HG02763 (cell line): ENCODE measurements at regions not wholly inside any gene's neighbourhood (a gene's known extent, or its start where the extent isn't known, plus 50 kb on each side); places are given as distances from the start of the nearest gene placed in this dataset.
"Not testable (repeated sequence)": the region's sequence is repeated elsewhere in the genome, so short reads cannot be mapped to it uniquely, and the experiment has no call there.

Source experiments
- ATAC-seq: cut with Tn5 transposase; IDR thresholded peaks from one replicate; pipeline ENCODE4 v1.9.1; 2021; ENCODE audit warnings: mild to moderate bottlenecking, moderate library complexity; ENCODE audit not compliant: unreplicated experiment

- not testable (repeated sequence) for ATAC-seq
These were observed 125.6 kb downstream of the ZNF281 start for GRCh38 chr1:200284236-200284635.

DNA sequence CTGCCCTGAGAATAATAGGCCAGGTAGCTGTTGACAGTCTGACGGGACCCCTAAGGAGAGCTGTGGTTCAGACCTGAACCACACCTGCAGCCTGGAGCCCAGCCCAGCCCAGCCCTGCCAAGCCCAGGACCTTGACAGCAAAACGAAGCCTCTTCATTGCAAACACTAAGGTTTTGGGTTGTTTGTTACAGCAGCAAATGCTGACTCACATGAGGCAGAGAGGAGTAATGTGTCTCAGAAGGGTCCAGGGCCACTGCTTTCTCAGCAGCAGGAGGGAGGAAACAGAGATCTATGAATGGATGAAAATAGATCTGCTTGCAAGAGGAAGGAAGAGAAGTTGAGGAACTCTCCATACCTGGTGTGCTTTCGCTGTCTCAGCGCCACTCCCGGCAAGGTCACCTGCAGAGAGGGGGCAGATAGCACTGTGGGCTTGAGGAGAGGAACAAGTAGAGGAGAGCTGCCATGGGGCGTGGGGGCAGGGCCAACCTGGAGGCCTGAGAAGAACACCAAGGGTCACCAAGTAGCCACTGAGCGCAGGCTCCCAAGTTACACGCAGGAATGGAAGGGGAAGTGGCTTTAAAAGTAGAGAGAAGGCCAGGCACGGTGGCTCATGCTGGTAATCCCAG lies 127.2 kb downstream of the ZNF281 start:
- no peak for ATAC-seq

GRCh38 chr1:200281201-200281835 lies 128.5 kb downstream of the ZNF281 start:
- no peak for ATAC-seq

GRCh38 chr1:200279810-200280411 lies 129.9 kb downstream of the ZNF281 start:
- no peak for ATAC-seq

DNA sequence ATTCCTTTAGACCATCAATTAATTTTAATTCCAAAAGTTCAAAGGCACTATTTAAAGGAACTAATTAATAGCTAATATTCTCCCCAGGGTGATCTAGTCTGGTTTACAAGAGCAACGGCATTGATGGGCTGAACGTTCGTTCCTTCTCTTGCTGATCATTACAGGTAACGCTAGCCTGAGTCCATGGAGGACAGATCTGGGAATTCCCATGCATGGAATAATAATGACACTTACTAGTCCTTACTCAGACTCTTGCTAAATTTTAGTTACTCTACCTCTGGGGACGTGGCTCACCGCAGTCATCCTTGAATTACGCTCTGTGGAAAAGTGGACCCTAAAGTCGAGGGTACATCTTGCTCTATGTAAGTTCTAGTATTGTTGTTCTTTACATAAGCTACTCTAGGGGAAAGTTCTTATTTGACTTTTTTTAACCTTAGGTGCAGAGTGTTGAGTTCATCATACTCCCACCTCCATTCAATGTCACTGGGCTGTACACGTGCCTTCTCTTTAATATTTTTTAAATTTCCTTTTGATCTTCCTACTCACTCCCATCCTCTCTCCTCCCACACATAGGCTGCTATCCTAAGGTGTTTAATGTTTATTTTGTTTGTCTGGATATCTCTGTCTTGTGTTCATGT lies 133.9 kb downstream of the ZNF281 start:
- no peak for ATAC-seq

DNA sequence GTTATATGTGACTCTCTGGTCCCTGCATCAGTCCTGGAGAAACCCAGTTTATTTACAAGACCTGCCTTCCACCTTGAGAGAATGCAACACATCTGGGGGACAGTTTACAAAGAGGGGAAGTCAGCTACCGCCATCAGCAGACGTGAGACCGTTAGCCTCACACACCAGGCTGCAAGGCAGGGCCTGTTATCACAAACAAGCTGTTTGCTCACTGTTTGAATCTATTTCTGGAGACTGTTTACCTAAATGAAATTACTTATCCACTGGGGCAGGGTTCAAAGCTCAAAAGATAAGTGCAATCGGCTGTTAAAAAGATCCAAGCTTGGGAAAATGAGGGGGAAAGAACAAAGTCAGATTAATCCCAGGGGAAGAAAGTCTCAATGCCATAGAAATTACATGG lies 134.4 kb downstream of the ZNF281 start:
- no peak for ATAC-seq

DNA sequence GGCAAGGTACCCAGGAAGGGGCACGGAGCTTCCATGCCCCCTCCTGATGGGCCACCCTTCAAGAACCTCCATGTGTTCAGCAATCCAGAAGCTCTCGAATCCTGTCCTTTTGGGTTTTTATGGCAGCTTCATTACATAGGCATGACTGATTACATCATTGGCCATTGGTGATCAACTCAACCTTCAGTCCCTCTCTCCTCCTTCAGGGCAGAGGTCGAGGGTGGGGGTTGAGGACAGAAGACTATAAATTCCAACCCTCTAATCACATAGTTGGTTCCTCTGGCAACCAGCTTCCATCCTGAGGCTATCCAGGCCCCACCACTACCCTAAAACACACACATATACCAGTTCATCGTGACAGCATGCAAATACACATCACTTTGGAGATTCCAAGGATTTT lies 135.7 kb downstream of the ZNF281 start:
- no peak for ATAC-seq

DNA sequence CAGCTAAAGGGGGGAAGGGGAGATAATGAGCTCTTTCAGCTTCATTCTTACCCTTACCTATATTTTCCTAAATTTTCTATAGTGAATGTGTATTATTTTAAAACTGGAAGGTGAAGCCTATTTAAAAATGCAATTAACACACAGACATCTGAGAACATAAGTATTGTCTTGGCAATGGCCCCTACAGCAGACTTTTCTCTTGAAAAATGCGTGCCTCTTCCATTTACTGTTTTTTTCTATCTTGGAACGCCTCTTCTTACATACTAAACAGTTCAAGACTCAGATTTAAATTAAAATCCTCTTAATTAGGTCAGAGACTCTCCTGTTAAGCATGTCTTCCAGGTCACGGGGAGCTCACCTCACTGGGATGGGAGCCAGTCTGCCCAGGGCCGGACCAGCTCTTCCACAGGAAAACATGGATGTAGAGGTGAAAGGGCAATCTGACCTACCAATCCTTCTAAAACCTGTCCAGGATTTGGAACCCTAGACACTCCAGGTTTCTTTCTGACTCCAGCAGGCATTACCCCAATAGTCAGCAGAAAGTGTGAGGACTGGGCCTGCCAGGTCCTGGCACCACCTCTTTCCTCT lies 137.3 kb downstream of the ZNF281 start:
- ATAC-seq, result no peak

DNA sequence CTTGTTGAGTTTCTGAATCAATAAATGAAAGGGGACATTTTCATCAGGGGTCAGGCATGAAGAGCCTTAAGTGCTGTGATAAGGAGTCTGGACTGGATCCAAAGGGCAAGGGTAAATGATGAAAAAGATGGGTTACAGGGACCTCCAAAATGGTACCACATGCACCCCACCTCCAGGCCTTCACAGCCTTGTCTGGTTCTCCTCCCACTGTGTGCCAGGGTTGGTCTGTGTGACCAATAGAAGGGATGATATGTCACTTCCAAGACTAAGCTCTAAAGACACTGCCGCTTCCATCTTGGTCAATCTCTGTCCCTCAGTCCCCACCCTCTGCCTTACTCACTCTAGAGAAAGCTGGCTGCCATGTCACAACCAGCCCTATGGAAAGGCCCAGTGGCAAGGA lies 140.6 kb downstream of the ZNF281 start:
- no peak for ATAC-seq

- no peak for ATAC-seq
These were observed 141.9 kb downstream of the ZNF281 start for GRCh38 chr1:200267937-200268336.

GRCh38 chr1:200267458-200267857 lies 142.4 kb downstream of the ZNF281 start:
- ATAC-seq, result no peak

- no peak for ATAC-seq
These were observed 143.0 kb downstream of the ZNF281 start for GRCh38 chr1:200266871-200267270.

- no peak for ATAC-seq
These were observed 144.0 kb downstream of the ZNF281 start for GRCh38 chr1:200265881-200266280.

DNA sequence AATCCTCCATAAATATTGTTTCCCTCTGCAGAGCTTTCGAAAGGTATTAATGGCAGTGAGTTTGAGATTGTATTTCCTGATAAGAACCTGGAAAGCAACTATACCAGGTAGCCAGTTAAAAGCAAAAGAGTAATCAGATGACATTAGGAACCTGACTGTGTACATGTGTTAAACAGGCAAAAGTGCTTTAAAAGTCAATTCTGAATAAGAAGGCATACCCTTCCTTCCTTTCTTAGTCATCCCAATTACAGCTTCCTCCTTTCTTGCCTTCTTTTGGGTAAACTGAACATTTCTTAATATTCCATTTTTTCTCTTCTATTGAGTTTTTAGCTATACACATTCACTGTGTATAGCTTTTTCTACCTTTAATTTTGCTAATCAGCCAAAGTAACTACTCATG lies 144.7 kb downstream of the ZNF281 start:
- ATAC-seq, result no peak

GRCh38 chr1:200263203-200263602 lies 146.6 kb downstream of the ZNF281 start:
- no peak for ATAC-seq

- peak; percentile 83 for ATAC-seq
These were observed 147.4 kb downstream of the ZNF281 start for GRCh38 chr1:200262326-200262965.

DNA sequence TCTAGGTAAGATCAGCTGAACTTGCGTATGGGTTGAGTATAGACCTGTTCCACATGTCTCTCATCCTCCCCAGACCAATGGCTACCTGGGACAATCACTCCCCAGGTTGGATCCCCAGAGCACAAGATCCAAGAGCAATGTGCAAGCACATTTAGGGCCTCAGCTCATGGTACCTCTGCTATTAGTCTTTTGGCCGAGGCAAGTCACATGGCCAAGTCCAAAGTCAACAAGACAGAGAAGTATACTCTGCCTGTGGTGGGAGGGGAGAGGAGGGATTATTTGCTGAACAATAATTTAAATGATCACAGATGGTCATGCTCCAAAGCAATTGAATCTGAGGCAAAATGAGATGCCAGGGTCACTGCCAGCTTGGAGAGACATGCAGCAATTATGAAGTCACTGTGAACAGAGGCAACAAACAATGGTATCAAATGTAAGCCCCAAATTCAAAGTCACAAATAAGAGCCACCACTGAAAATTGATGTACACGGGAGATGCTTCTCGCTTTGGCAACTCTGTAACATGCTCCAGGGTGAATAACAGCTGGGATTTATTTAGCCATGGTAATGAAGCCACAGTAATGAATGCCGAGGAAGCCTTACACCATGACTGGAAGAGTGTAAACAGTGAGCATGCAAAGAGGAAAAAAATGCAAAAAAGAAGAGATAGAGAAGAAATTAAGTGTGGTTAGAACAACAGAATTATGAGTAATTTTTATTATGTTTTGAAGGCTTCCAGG lies 149.1 kb downstream of the ZNF281 start:
- ATAC-seq, result no peak

DNA sequence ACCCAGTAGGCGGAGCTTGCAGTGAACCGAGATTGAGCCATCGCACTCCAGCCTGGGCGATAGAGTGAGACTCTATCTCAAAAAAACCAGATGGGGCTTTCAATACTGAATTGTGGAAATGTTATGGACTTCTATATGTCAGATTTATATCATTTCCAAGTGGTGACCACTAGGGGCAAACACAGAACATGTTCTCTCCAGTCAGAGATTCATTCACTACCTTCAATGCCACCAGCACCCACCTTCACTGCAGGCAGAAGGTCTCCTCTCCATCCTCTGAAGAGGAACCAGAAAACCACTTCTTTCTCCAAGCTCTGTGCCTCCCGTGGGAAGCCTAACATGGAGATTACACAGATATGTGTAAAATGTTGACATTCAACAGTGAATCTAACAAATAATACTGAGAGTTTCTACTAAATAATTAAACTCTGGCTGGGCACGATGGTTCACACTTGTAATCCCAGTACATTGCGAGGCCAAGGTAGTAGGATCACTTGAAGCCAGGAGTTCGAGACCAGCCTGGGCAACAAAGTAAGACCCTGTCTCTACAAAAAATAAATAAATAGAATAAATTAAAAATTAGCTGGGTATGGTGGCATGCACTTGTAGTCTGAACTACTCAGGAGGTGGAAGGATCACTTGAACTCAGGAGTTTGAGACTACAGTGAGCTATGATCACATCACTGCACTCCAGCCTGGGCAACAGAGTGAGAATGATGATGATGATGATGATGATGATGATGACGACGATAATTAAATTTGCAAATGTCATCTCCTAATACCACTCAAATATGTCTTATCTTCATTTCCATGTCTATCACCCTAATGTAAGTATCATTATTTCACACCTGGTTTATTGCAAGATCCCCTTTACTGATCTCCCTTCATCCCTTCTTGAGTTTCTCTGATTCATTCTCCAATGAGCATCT lies 151.1 kb downstream of the ZNF281 start:
- ATAC-seq, result no peak

GRCh38 chr1:200257235-200257634 lies 152.6 kb downstream of the ZNF281 start:
- no peak for ATAC-seq
